A673 (cell line): ENCODE measurements at regions not wholly inside any gene's neighbourhood (a gene's known extent, or its start where the extent isn't known, plus 50 kb on each side); places are given as distances from the start of the nearest gene placed in this dataset.

Experiments
- BruUV-seq: library from RNA; stranded (reverse); fragments of 400-500 nt; replicated peaks from 2 replicates; lab custom pipeline; 2021; lab: Mats Ljungman, UMichigan
- CTCF ChIA-PET: fragments of 300-600 bp; sonication (Branson Sonifier 250); formaldehyde crosslinking; loops from one replicate; lab custom pipeline; 2022; ENCODE audit warnings: antibody characterized with exemption; lab: Charles Lee
- POLR2A ChIA-PET: fragments of 300-600 bp; sonication (Branson Sonifier 250); formaldehyde crosslinking; loops from one replicate; lab custom pipeline; 2022; ENCODE audit warnings: antibody characterized with exemption; ENCODE audit not compliant: low non-redundant PET; lab: Charles Lee
- DNase-seq: peaks from one replicate; pipeline ENCODE4 v3.0.0-alpha.2; 2015; ENCODE audit warnings: low spot score
- H3K27ac ChIP-seq: fragments of 200-600 bp; sonication (generic); 2 replicates; pipeline ENCODE4 v1.5.1; 2016; ENCODE audit warnings: mixed run types, low read depth, mild to moderate bottlenecking, mixed read lengths, antibody characterized with exemption, low read length; ENCODE audit not compliant: poor library complexity, severe bottlenecking
- H3K27me3 ChIP-seq: fragments of 200-600 bp; sonication (generic); replicated peaks from 2 replicates; pipeline ENCODE4 v1.6.1; 2017; ENCODE audit warnings: mixed run types, low read depth, mild to moderate bottlenecking, mixed read lengths, antibody characterized with exemption, low read length; ENCODE audit not compliant: insufficient read depth, poor library complexity
- H3K36me3 ChIP-seq: fragments of 200-600 bp; sonication (generic); 2 replicates; pipeline ENCODE4 v1.6.1; 2016; ENCODE audit warnings: mixed run types, mild to moderate bottlenecking, mixed read lengths, antibody characterized with exemption, low read length; ENCODE audit not compliant: insufficient read depth, poor library complexity, severe bottlenecking
- H3K4me1 ChIP-seq: fragments of 200-600 bp; sonication (generic); 2 replicates; pipeline ENCODE4 v1.6.1; 2017; ENCODE audit warnings: mixed run types, mild to moderate bottlenecking, mixed read lengths, antibody characterized with exemption, low read length; ENCODE audit not compliant: insufficient read depth, poor library complexity, severe bottlenecking
- H3K4me3 ChIP-seq: fragments of 200-600 bp; sonication (generic); 2 replicates; pipeline ENCODE4 v1.5.1; 2016; ENCODE audit warnings: low read depth, mixed run types, mild to moderate bottlenecking, mixed read lengths, low read length; ENCODE audit not compliant: poor library complexity, severe bottlenecking
- H3K9me3 ChIP-seq: fragments of 200-600 bp; sonication (generic); 2 replicates; pipeline ENCODE4 v1.6.1; 2016; ENCODE audit warnings: mixed run types, low read depth, mild to moderate bottlenecking, mixed read lengths, antibody characterized with exemption, low read length; ENCODE audit not compliant: poor library complexity, severe bottlenecking
- CTCF ChIP-seq: fragments of 300-800, 200-600 bp; sonication (generic); conservative IDR thresholded peaks from 2 replicates; pipeline ENCODE4 v1.5.1; 2017; ENCODE audit warnings: low read depth, mild to moderate bottlenecking, antibody characterized with exemption, low read length, moderate library complexity, mixed read lengths
- EZH2 ChIP-seq: fragments of 200-600 bp; sonication (generic); IDR thresholded peaks from 2 replicates; pipeline ENCODE4 v1.6.1; 2017; ENCODE audit warnings: borderline replicate concordance, low read depth, mild to moderate bottlenecking, mixed read lengths, antibody characterized with exemption, low read length; ENCODE audit not compliant: poor library complexity, severe bottlenecking
- intact Hi-C: fragments of 100-400 bp; cut with micrococcal nuclease; formaldehyde crosslinking; loops from one replicate; pipeline ENCODE4 v1.10.0; 2022; ENCODE audit not compliant: unreplicated experiment

DNA sequence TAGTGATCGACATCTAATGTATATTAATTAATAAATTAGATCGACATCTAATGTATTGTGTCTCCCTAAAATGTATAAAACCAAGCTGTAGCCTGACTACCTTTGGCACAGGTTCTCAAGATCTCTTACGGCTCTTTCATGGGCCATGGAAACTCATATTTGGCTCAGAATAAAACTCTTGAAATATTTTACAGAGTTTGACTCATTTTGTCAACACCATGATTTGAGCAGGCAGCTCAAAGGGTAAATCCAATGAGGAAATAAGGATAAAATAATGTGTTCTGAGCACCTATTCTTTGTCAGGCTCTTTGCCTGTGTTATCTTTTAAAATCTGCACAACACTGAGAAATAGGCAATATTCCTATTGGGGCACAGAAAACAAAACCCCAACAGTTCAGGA, 223.4 kb upstream of the DUSP10 start:
- intact Hi-C loops = no loop called here
- Histone ChIP-seq H3K9me3 (no peaks in the 10 kb centered on the region), H3K4me3 (no peak overlapping the region), H3K4me1 (no peaks in the 10 kb centered on the region), H3K27me3 (no peaks in the 10 kb centered on the region), H3K27ac (no peak overlapping the region), H3K36me3 (no peaks in the 10 kb centered on the region)
- ChIA-PET CTCF (no interaction called here), POLR2A (no interaction called here)
- no peak for DNase-seq
- no TSS peak for BruUV-seq
- no peak for TF ChIP-seq CTCF
- no peak for TF ChIP-seq EZH2

- POLR2A ChIA-PET = no interaction called here
- Histone ChIP-seq H3K27ac (no peak overlapping the region), H3K36me3 (no peaks in the 10 kb centered on the region), H3K27me3 (no peaks in the 10 kb centered on the region), H3K4me1 (no peaks in the 10 kb centered on the region), H3K4me3 (no peak overlapping the region), H3K9me3 (no peaks in the 10 kb centered on the region)
- CTCF ChIA-PET = no interaction called here
- DNase-seq = no peak
- BruUV-seq = no TSS peak
- intact Hi-C loops = no loop called here
- TF ChIP-seq CTCF (no peak), EZH2 (no peak)
Observed at GRCh38 chr1:221963742-221964141, 221.9 kb upstream of the DUSP10 start.

GRCh38 chr1:221962385-221962784, 220.5 kb upstream of the DUSP10 start:
- ChIA-PET CTCF (interaction anchor here (0.6 kb wide), 1 partner anchor 10 kb away, joined by 3 read pairs; no protein-coding TSS in a partner anchor), POLR2A (no interaction called here)
- no peaks in the 10 kb centered on the region for H3K4me1 ChIP-seq
- H3K36me3 ChIP-seq = no peaks in the 10 kb centered on the region
- no peak overlapping the region for H3K27ac ChIP-seq
- H3K4me3 ChIP-seq = no peak overlapping the region
- DNase-seq = no peak
- no peaks in the 10 kb centered on the region for H3K27me3 ChIP-seq
- intact Hi-C loops = no loop called here
- no peaks in the 10 kb centered on the region for H3K9me3 ChIP-seq
- no TSS peak for BruUV-seq
- TF ChIP-seq CTCF (no peak), EZH2 (no peak)
